GM12878 (cell line): ENCODE measurements at regions not wholly inside any gene's neighbourhood (a gene's known extent, or its start where the extent isn't known, plus 50 kb on each side); places are given as distances from the start of the nearest gene placed in this dataset.

Source experiments
- ATAC-seq: fragments of 200-7000 bp; cut with Tn5 transposase; 3 replicates; pipeline ENCODE4 v1.9.1; 2020; ENCODE audit warnings: mild to moderate bottlenecking, moderate library complexity
- BruUV-seq: library from RNA; stranded (reverse); fragments of 400-500 nt; replicated peaks from 2 replicates; lab custom pipeline; 2021; lab: Mats Ljungman, UMichigan
- CTCF ChIA-PET: fragments of 300-600 bp; sonication (Branson Sonifier 250); formaldehyde crosslinking; extraction: SDS; loops from one replicate; lab custom pipeline; 2021; ENCODE audit warnings: inconsistent platforms; lab: Yijun Ruan, JAX
- POLR2A ChIA-PET: fragments of 350-600 bp; formaldehyde crosslinking; extraction: SDS; loops from one replicate; lab custom pipeline; 2021; ENCODE audit warnings: inconsistent platforms; lab: Charles Lee
- RAD21 ChIA-PET: fragments of 300-600 bp; sonication (Branson Sonifier 250); formaldehyde crosslinking; loops from one replicate; lab custom pipeline; 2023; ENCODE audit warnings: antibody characterized with exemption; ENCODE audit not compliant: unreplicated experiment; lab: Charles Lee
- SMC1A ChIA-PET: fragments of 300-600 bp; sonication (Branson Sonifier 250); formaldehyde crosslinking; loops from one replicate; lab custom pipeline; 2023; ENCODE audit not compliant: unreplicated experiment, uncharacterized antibody; lab: Charles Lee
- DNase-seq: peaks from one replicate; pipeline ENCODE4 v3.0.0-alpha.2; 2011; ENCODE audit warnings: low read depth, low spot score
- FAIRE-seq: peaks from 3 replicates; lab custom pipeline; 2011; peaks lifted over from hg19 to GRCh38; lab: Jason Lieb, UNC
- H2AFZ ChIP-seq: 2 replicates; pipeline ENCODE4 v1.6.0; 2011; ENCODE audit warnings: low read depth, low read length, control low read depth; ENCODE audit not compliant: control insufficient read depth
- H3K27ac ChIP-seq: 2 replicates; pipeline ENCODE4 v1.5.1; 2011; ENCODE audit warnings: control low read depth; ENCODE audit not compliant: control insufficient read depth, insufficient read depth
- H3K27me3 ChIP-seq, 2 experiments: replicated peaks in 1 of 2; 2 replicates each; pipeline versions ENCODE4 v1.6.0 to v1.6.1; 2011; ENCODE audit warnings: low read length in 1 of 2; ENCODE audit not compliant: control insufficient read depth in 2 of 2, insufficient read depth in 2 of 2
- H3K36me3 ChIP-seq, 2 experiments: 2 replicates each; pipeline ENCODE4 v1.5.1; 2011; ENCODE audit warnings: low read length in 1 of 2; ENCODE audit not compliant: control insufficient read depth in 2 of 2, insufficient read depth in 2 of 2
- H3K4me1 ChIP-seq: 2 replicates; pipeline ENCODE4 v1.6.1; 2011; ENCODE audit warnings: mild to moderate bottlenecking, low read length, moderate library complexity, mixed read lengths; ENCODE audit not compliant: control insufficient read depth, insufficient read depth
- H3K4me2 ChIP-seq: 2 replicates; pipeline ENCODE4 v1.6.0; 2011; ENCODE audit warnings: control low read depth; ENCODE audit not compliant: control insufficient read depth, insufficient read depth
- H3K4me3 ChIP-seq: fragments of 200-600 bp; sonication (generic); 2 replicates; pipeline ENCODE4 v1.5.1; 2016
- H3K79me2 ChIP-seq: 2 replicates; pipeline ENCODE4 v1.6.0; 2011; ENCODE audit warnings: low read length; ENCODE audit not compliant: control insufficient read depth, insufficient read depth
- H3K9ac ChIP-seq: 2 replicates; pipeline ENCODE4 v1.8.0; 2011; ENCODE audit warnings: low read length, control low read depth, mixed read lengths; ENCODE audit not compliant: control insufficient read depth, insufficient read depth
- H3K9me3 ChIP-seq: replicated peaks from 3 replicates; pipeline ENCODE4 v1.5.1; 2011; ENCODE audit warnings: mild to moderate bottlenecking, low read length; ENCODE audit not compliant: control insufficient read depth, insufficient read depth
- H4K20me1 ChIP-seq: 2 replicates; pipeline ENCODE4 v1.6.0; 2011; ENCODE audit not compliant: control insufficient read depth, insufficient read depth
- CBX3 ChIP-seq: fragments of 200-600 bp; sonication (generic); IDR thresholded peaks from 2 replicates; pipeline ENCODE4 v1.6.1; 2016; ENCODE audit warnings: low read depth, borderline replicate concordance
- CHD1 ChIP-seq: IDR thresholded peaks from 2 replicates; pipeline ENCODE4 v1.6.1; 2012; ENCODE audit warnings: low read depth, low read length, improper control_type of control experiment
- HCFC1 ChIP-seq: fragments of 150-350 bp; IDR thresholded peaks from 2 replicates; pipeline ENCODE4 v1.6.1; 2014; ENCODE audit warnings: low read length
- MEF2A ChIP-seq: IDR thresholded peaks from 2 replicates; pipeline ENCODE4 v1.6.1; 2011; ENCODE audit warnings: low read depth, mild to moderate bottlenecking, low read length, moderate library complexity; ENCODE audit not compliant: insufficient read depth
- MYC ChIP-seq: IDR thresholded peaks from 2 replicates; pipeline ENCODE4 v1.6.1; 2011; ENCODE audit warnings: mild to moderate bottlenecking, low read length, moderate library complexity, inconsistent platforms; ENCODE audit not compliant: insufficient read depth, insufficient replicate concordance, insufficient read length, severe bottlenecking
- NR2F1 ChIP-seq: fragments of 450-650 bp; conservative IDR thresholded peaks from 2 replicates; pipeline ENCODE4 v1.6.1; 2017; ENCODE audit warnings: mild to moderate bottlenecking
- PAX8 ChIP-seq: fragments of 450-650 bp; IDR thresholded peaks from 2 replicates; pipeline ENCODE4 v1.6.1; 2017; ENCODE audit warnings: mild to moderate bottlenecking, moderate library complexity
- RBBP5 ChIP-seq: fragments of 200-600 bp; sonication (generic); conservative IDR thresholded peaks from 2 replicates; pipeline ENCODE4 v1.6.1; 2016
- WGBS: methylation state at CpG from one replicate; pipeline ENCODE4 v1.1.6; 2016; ENCODE audit warnings: low lambda C conversion rate; ENCODE audit not compliant: insufficient replicate concordance, insufficient coverage; ENCODE audit errors: missing lambda C conversion rate; 5-methylcytosine and 5-hydroxymethylcytosine counted together
- in situ Hi-C: fragments of 300-500 bp; cut with MboI; formaldehyde crosslinking; loops from 9 replicates; pipeline ENCODE4 v1.14.3; 2018; ENCODE audit warnings: mixed read lengths
- intact Hi-C: fragments of 100-400 bp; cut with micrococcal nuclease; formaldehyde crosslinking; loops from one replicate; pipeline ENCODE4 v1.14.2; 2022; ENCODE audit not compliant: unreplicated experiment

DNA sequence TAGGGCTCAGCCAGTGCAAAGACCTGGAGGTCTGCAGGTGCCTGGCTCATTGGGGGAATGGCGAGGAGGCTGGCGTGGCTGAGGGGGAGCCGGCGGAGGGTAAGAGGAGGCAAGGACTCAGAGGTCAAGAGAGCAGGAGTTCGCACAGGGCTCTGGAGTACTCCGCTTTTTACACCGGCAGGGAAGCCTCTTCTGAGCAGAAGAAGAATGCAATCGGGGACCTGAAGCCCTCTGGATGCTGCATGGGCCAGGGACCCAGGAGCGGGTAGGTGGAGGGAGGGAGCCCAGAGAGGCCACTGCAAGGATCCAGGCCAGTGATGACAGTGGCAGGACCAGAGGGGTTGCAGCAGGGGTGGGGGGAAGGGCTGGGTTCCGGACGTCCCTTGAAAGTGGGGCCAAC is 70.4 kb upstream of the TAMM41 start:
- H3K9me3 ChIP-seq = no peaks in the 10 kb centered on the region
- no peak overlapping the region for H3K27ac ChIP-seq
- H4K20me1 ChIP-seq = no peaks in the 10 kb centered on the region
- H3K36me3 ChIP-seq = no peaks in the 10 kb centered on the region
- H3K27me3 ChIP-seq = no peaks in the 10 kb centered on the region
- CTCF ChIA-PET = no interaction called here
- in situ Hi-C loops (no loop called here), intact Hi-C loops (no loop called here)
- H3K4me3 ChIP-seq = no peak overlapping the region
- ATAC-seq (no peak), FAIRE-seq (no peak), DNase-seq (no peak)
- H3K4me2 ChIP-seq = no peak overlapping the region
- POLR2A ChIA-PET = no interaction called here
- no TSS peak for BruUV-seq
- no peak overlapping the region for H2AFZ ChIP-seq
- H3K4me1 ChIP-seq = no peaks in the 10 kb centered on the region
- TF ChIP-seq CBX3 (no peak), HCFC1 (no peak), NR2F1 (no peak), PAX8 (no peak), MEF2A (no peak), CHD1 (no peak), MYC (no peak)
- RAD21 ChIA-PET = no interaction called here
- SMC1A ChIA-PET = no interaction called here
- no peaks in the 10 kb centered on the region for H3K79me2 ChIP-seq
- WGBS = 45% methylated on average over 9 of the region's 11 CpGs
- no peak overlapping the region for H3K9ac ChIP-seq

- Histone ChIP-seq H2AFZ (no peak overlapping the region), H3K27me3 (no peaks in the 10 kb centered on the region), H4K20me1 (no peaks in the 10 kb centered on the region), H3K9ac (no peak overlapping the region), H3K4me1 (no peaks in the 10 kb centered on the region), H3K79me2 (no peaks in the 10 kb centered on the region), H3K36me3 (no peaks in the 10 kb centered on the region), H3K4me2 (no peak overlapping the region), H3K27ac (no peak overlapping the region), H3K4me3 (no peak overlapping the region), H3K9me3 (no peaks in the 10 kb centered on the region)
- CTCF ChIA-PET = no interaction called here
- RAD21 ChIA-PET = no interaction called here
- WGBS = 46% methylated on average over 7 of the region's 7 CpGs
- ATAC-seq = no peak
- in situ Hi-C loops = no loop called here
- DNase-seq = no peak
- POLR2A ChIA-PET = no interaction called here
- intact Hi-C loops = no loop called here
- TF ChIP-seq RBBP5 = no peak
- SMC1A ChIA-PET = no interaction called here
- FAIRE-seq = no peak
- no TSS peak for BruUV-seq
These were observed 72.7 kb upstream of the TAMM41 start for GRCh38 chr3:11919390-11919789.
